ENCODE measurements at regions not wholly inside any gene's neighbourhood (a gene's known extent, or its start where the extent isn't known, plus 50 kb on each side); places are given as distances from the start of the nearest gene placed in this dataset.

DNA sequence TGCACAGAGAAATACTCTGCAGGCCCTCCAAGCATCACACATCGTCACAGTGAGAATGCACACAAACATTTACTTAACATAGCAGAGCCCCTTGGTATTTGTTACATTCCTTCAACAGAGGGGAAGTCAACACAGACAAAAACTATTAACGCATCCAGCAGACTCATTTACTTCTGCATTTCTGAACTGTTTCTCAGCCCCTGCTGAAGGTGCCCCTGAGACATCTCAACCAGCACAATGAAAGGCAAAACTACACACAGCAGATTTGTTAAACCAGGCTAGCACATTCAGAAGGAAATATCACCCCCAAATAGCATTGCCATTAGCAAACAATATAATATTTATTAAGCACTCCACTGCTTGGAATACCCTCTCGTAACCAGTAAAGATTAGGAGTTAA is 367.0 kb downstream of the RAB28 start:
- Histone ChIP-seq H3K36me3 (ENCODE audit: insufficient read depth, low read length) (no peaks in the 10 kb centered on the region), H3K9me2 (ENCODE audit: insufficient read depth, low read length) (no peaks in the 10 kb centered on the region), H3K79me2 (replicated peaks; ENCODE audit: insufficient read depth, low read length) (no peaks in the 10 kb centered on the region), H3K9me3 (ENCODE audit: low read length) (no peaks in the 10 kb centered on the region), H3K27ac (ENCODE audit: low read length) (no peak overlapping the region), H3K27me3 (ENCODE audit: insufficient read depth, low read depth, low read length) (no peaks in the 10 kb centered on the region), H3K4me2 (ENCODE audit: low read length) (no peak overlapping the region), H3F3A (ENCODE audit: insufficient read depth, low read length, poor library complexity, severe bottlenecking) (no peaks in the 10 kb centered on the region), H4K20me1 (ENCODE audit: insufficient read depth) (no peaks in the 10 kb centered on the region), H3K9ac (ENCODE audit: low read length) (no peak overlapping the region), H2AFZ (ENCODE audit: low read depth, low read length) (no peak overlapping the region), H3K4me3 (ENCODE audit: low read length) (no peak overlapping the region)
- TF ChIP-seq EZH2 (IDR thresholded peaks at IDR 0.05; ENCODE audit: borderline replicate concordance, insufficient read depth, low read length, poor library complexity, severe bottlenecking) = no peak
- TF ChIP-seq MXI1 (conservative IDR thresholded peaks at IDR 0.05; ENCODE audit: poor library complexity, severe bottlenecking) = no peak
- TF ChIP-seq, protein P1, sequence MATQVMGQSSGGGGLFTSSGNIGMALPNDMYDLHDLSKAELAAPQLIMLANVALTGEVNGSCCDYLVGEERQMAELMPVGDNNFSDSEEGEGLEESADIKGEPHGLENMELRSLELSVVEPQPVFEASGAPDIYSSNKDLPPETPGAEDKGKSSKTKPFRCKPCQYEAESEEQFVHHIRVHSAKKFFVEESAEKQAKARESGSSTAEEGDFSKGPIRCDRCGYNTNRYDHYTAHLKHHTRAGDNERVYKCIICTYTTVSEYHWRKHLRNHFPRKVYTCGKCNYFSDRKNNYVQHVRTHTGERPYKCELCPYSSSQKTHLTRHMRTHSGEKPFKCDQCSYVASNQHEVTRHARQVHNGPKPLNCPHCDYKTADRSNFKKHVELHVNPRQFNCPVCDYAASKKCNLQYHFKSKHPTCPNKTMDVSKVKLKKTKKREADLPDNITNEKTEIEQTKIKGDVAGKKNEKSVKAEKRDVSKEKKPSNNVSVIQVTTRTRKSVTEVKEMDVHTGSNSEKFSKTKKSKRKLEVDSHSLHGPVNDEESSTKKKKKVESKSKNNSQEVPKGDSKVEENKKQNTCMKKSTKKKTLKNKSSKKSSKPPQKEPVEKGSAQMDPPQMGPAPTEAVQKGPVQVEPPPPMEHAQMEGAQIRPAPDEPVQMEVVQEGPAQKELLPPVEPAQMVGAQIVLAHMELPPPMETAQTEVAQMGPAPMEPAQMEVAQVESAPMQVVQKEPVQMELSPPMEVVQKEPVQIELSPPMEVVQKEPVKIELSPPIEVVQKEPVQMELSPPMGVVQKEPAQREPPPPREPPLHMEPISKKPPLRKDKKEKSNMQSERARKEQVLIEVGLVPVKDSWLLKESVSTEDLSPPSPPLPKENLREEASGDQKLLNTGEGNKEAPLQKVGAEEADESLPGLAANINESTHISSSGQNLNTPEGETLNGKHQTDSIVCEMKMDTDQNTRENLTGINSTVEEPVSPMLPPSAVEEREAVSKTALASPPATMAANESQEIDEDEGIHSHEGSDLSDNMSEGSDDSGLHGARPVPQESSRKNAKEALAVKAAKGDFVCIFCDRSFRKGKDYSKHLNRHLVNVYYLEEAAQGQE (IDR thresholded peaks at IDR 0.05; ENCODE audit: borderline replicate concordance) = no peak
- TF ChIP-seq TAF1 (IDR thresholded peaks at IDR 0.05; ENCODE audit: low read depth) = no peak
- TF ChIP-seq POLR2AphosphoS5 (IDR thresholded peaks at IDR 0.05) = no peak
- no peak for TF ChIP-seq SMC3 (conservative IDR thresholded peaks at IDR 0.05; ENCODE audit: poor library complexity)
- TF ChIP-seq, protein P2, sequence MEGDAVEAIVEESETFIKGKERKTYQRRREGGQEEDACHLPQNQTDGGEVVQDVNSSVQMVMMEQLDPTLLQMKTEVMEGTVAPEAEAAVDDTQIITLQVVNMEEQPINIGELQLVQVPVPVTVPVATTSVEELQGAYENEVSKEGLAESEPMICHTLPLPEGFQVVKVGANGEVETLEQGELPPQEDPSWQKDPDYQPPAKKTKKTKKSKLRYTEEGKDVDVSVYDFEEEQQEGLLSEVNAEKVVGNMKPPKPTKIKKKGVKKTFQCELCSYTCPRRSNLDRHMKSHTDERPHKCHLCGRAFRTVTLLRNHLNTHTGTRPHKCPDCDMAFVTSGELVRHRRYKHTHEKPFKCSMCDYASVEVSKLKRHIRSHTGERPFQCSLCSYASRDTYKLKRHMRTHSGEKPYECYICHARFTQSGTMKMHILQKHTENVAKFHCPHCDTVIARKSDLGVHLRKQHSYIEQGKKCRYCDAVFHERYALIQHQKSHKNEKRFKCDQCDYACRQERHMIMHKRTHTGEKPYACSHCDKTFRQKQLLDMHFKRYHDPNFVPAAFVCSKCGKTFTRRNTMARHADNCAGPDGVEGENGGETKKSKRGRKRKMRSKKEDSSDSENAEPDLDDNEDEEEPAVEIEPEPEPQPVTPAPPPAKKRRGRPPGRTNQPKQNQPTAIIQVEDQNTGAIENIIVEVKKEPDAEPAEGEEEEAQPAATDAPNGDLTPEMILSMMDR (IDR thresholded peaks at IDR 0.05; ENCODE audit: poor library complexity, severe bottlenecking) = no peak

DNA sequence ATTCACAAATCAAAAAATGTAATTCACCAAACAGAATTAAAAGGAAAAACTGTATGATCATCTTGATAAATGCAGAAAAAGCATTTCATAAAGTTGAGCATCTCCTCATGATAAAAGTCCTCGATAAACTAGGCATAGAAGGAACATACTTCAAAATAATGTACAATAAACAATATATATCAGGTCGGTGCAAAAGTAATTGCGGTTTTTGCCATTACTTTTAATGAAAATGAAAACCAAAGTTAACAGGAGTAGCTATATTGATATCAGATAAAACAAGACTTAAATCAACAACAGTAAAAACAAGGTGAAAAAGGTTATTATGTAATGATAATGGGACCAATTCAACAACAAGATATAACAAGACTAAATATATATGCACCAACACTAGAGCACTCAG is 372.1 kb downstream of the RAB28 start:
- TF ChIP-seq MXI1 (conservative IDR thresholded peaks at IDR 0.05; ENCODE audit: poor library complexity, severe bottlenecking) (no peak), RAD21 (conservative IDR thresholded peaks at IDR 0.05) (no peak), TAF1 (IDR thresholded peaks at IDR 0.05; ENCODE audit: low read depth) (no peak), POLR2AphosphoS5 (IDR thresholded peaks at IDR 0.05) (no peak), EZH2 (IDR thresholded peaks at IDR 0.05; ENCODE audit: borderline replicate concordance, insufficient read depth, low read length, poor library complexity, severe bottlenecking) (no peak), EP300 (conservative IDR thresholded peaks at IDR 0.05; ENCODE audit: poor library complexity, severe bottlenecking) (no peak), SMC3 (conservative IDR thresholded peaks at IDR 0.05; ENCODE audit: poor library complexity) (no peak)
- TF ChIP-seq, protein P1 (IDR thresholded peaks at IDR 0.05; ENCODE audit: borderline replicate concordance) = no peak
- TF ChIP-seq, protein P2 (IDR thresholded peaks at IDR 0.05; ENCODE audit: poor library complexity, severe bottlenecking) = no peak
- no peaks in the 10 kb centered on the region for H3K9me3 ChIP-seq (ENCODE audit: low read length)
- H3K27ac ChIP-seq (ENCODE audit: low read length) = no peak overlapping the region
- no peaks in the 10 kb centered on the region for H3K36me3 ChIP-seq (ENCODE audit: insufficient read depth, low read length)
- H3F3A ChIP-seq (ENCODE audit: insufficient read depth, low read length, poor library complexity, severe bottlenecking) = no peaks in the 10 kb centered on the region
- H3K9me2 ChIP-seq (ENCODE audit: insufficient read depth, low read length) = no peaks in the 10 kb centered on the region
- no peak overlapping the region for H2AFZ ChIP-seq (ENCODE audit: low read depth, low read length)
- H3K27me3 ChIP-seq (ENCODE audit: insufficient read depth, low read depth, low read length) = no peaks in the 10 kb centered on the region
- H3K79me2 ChIP-seq (replicated peaks; ENCODE audit: insufficient read depth, low read length) = no peaks in the 10 kb centered on the region
- no peak overlapping the region for H3K4me2 ChIP-seq (ENCODE audit: low read length)
- no peaks in the 10 kb centered on the region for H4K20me1 ChIP-seq (ENCODE audit: insufficient read depth)
- H3K9ac ChIP-seq (ENCODE audit: low read length) = no peak overlapping the region
- H3K4me3 ChIP-seq (ENCODE audit: low read length) = no peak overlapping the region
